GM12891 (cell line): ENCODE measurements at regions not wholly inside any gene's neighbourhood (a gene's known extent, or its start where the extent isn't known, plus 50 kb on each side); places are given as distances from the start of the nearest gene placed in this dataset.

Experiments
- DNase-seq: peaks from one replicate; pipeline ENCODE4 v3.0.0; 2011; ENCODE audit warnings: low spot score; ENCODE audit not compliant: insufficient read length
- FAIRE-seq: peaks from 2 replicates; lab custom pipeline; 2011; peaks lifted over from hg19 to GRCh38; lab: Jason Lieb, UNC
- PAX5 ChIP-seq: IDR thresholded peaks from 2 replicates; pipeline ENCODE4 v1.6.1; 2011; ENCODE audit warnings: low read length, moderate library complexity, mild to moderate bottlenecking; ENCODE audit not compliant: insufficient read depth, severe bottlenecking
- POLR2A ChIP-seq: IDR thresholded peaks from 2 replicates; pipeline ENCODE4 v1.6.1; 2011; ENCODE audit warnings: low read depth, low read length, control low read depth
- POLR2AphosphoS5 ChIP-seq: IDR thresholded peaks from 2 replicates; pipeline ENCODE4 v1.6.1; 2011; ENCODE audit warnings: low read depth, low read length, control low read depth
- POU2F2 ChIP-seq: IDR thresholded peaks from 2 replicates; pipeline ENCODE4 v1.6.1; 2011; ENCODE audit warnings: low read depth, mild to moderate bottlenecking, control low read depth, low read length, moderate library complexity
- SPI1 ChIP-seq: IDR thresholded peaks from 2 replicates; pipeline ENCODE4 v1.6.1; 2011; ENCODE audit warnings: low read depth, low read length, control low read depth
- TAF1 ChIP-seq: IDR thresholded peaks from 2 replicates; pipeline ENCODE4 v1.6.1; 2011; ENCODE audit warnings: low read depth, low read length, control low read depth

- FAIRE-seq (no peak), DNase-seq (no peak)
- TF ChIP-seq POLR2A (no peak), TAF1 (no peak), PAX5 (no peak), SPI1 (no peak), POU2F2 (no peak), POLR2AphosphoS5 (no peak)
Measured at GRCh38 chr6:140627002-140627401, 1252.6 kb upstream of the CITED2 start.

GRCh38 chr6:140623498-140623897, 1249.0 kb upstream of the CITED2 start:
- DNase-seq (no peak), FAIRE-seq (no peak)
- TF ChIP-seq POLR2AphosphoS5: no peak
- no peak for TF ChIP-seq TAF1
- TF ChIP-seq POU2F2: no peak
- TF ChIP-seq POLR2A: no peak
- no peak for TF ChIP-seq PAX5

- TF ChIP-seq POLR2AphosphoS5 (no peak), POLR2A (no peak), SPI1 (no peak), POU2F2 (no peak), TAF1 (no peak), PAX5 (no peak)
- DNase-seq (no peak), FAIRE-seq (no peak)
Measured at GRCh38 chr6:140620496-140620895, 1246.0 kb upstream of the CITED2 start.

GRCh38 chr6:140609956-140610355, 1235.5 kb upstream of the CITED2 start:
- DNase-seq (no peak), FAIRE-seq (no peak)
- TF ChIP-seq POU2F2: no peak
- no peak for TF ChIP-seq POLR2AphosphoS5
- no peak for TF ChIP-seq TAF1

GRCh38 chr6:140609321-140609720, 1234.9 kb upstream of the CITED2 start:
- no peak for DNase-seq
- TF ChIP-seq POLR2A: no peak
- no peak for TF ChIP-seq TAF1
- no peak for TF ChIP-seq POLR2AphosphoS5
- TF ChIP-seq SPI1: no peak
- no peak for TF ChIP-seq PAX5
- TF ChIP-seq POU2F2: no peak
- no peak for FAIRE-seq

- no peak for FAIRE-seq
Measured at GRCh38 chr6:140604786-140605185, 1230.3 kb upstream of the CITED2 start.

GRCh38 chr6:140602431-140603248, 1228.2 kb upstream of the CITED2 start:
- no peak for TF ChIP-seq POU2F2
- TF ChIP-seq TAF1: no peak
- TF ChIP-seq SPI1: no peak
- no peak for TF ChIP-seq PAX5
- no peak for TF ChIP-seq POLR2A
- no peak for TF ChIP-seq POLR2AphosphoS5
- FAIRE-seq (no peak), DNase-seq (no peak)

More at GRCh38 chr6:140604786-140605185, 1230.3 kb upstream of the CITED2 start:
- TF ChIP-seq SPI1 (no peak), POLR2A (no peak), TAF1 (no peak), PAX5 (no peak), POLR2AphosphoS5 (no peak)
- no peak for DNase-seq

GRCh38 chr6:140601021-140601808, 1226.8 kb upstream of the CITED2 start:
- no peak for DNase-seq
- no peak for FAIRE-seq
- TF ChIP-seq POLR2AphosphoS5 (no peak), POLR2A (no peak), SPI1 (no peak), POU2F2 (no peak), PAX5 (no peak), TAF1 (no peak)

GRCh38 chr6:140599916-140600315, 1225.5 kb upstream of the CITED2 start:
- FAIRE-seq: no peak
- TF ChIP-seq POU2F2 (no peak), PAX5 (no peak), POLR2A (no peak), SPI1 (no peak), TAF1 (no peak), POLR2AphosphoS5 (no peak)
- DNase-seq: no peak

GRCh38 chr6:140597181-140597580, 1222.7 kb upstream of the CITED2 start:
- TF ChIP-seq SPI1 (no peak), PAX5 (no peak), POLR2A (no peak), POLR2AphosphoS5 (no peak), TAF1 (no peak), POU2F2 (no peak)
- no peak for DNase-seq
- no peak for FAIRE-seq

GRCh38 chr6:140594806-140595128, 1220.3 kb upstream of the CITED2 start:
- FAIRE-seq (no peak), DNase-seq (no peak)
- TF ChIP-seq POLR2AphosphoS5: no peak
- TF ChIP-seq POLR2A: no peak
- TF ChIP-seq TAF1: no peak
- TF ChIP-seq POU2F2: no peak
- no peak for TF ChIP-seq PAX5
- TF ChIP-seq SPI1: no peak
